ENCODE measurements at regions not wholly inside any gene's neighbourhood (a gene's known extent, or its start where the extent isn't known, plus 50 kb on each side); places are given as distances from the start of the nearest gene placed in this dataset.

- TF ChIP-seq ARID4B (CRISPR knock-in tag; IDR thresholded peaks at IDR 0.05; ENCODE audit: borderline replicate concordance), result no peak
- TF ChIP-seq ERG (CRISPR knock-in tag; IDR thresholded peaks at IDR 0.05), result no peak
- TF ChIP-seq GTF2I (CRISPR knock-in tag; conservative IDR thresholded peaks at IDR 0.05), result no peak
- TF ChIP-seq ZNF281 (CRISPR knock-in tag; IDR thresholded peaks at IDR 0.05), result no peak
- no peak for TF ChIP-seq CREB1 (CRISPR knock-in tag; IDR thresholded peaks at IDR 0.05)
- no peak for TF ChIP-seq ZSCAN18 (CRISPR knock-in tag; IDR thresholded peaks at IDR 0.05)
- no peak for TF ChIP-seq RELA (CRISPR knock-in tag; IDR thresholded peaks at IDR 0.05; ENCODE audit: borderline replicate concordance)
- no peak for TF ChIP-seq EMX1 (CRISPR knock-in tag; IDR thresholded peaks at IDR 0.05)
- no peak for TF ChIP-seq MLX (CRISPR knock-in tag; IDR thresholded peaks at IDR 0.05)
- TF ChIP-seq ZMAT4 (CRISPR knock-in tag; IDR thresholded peaks at IDR 0.05), result no peak
- TF ChIP-seq E2F4 (CRISPR knock-in tag; IDR thresholded peaks at IDR 0.05; ENCODE audit: borderline replicate concordance, low read depth), result no peak
- TF ChIP-seq TCF7 (CRISPR knock-in tag; IDR thresholded peaks at IDR 0.05; ENCODE audit: low read depth), result no peak
- TF ChIP-seq NFE2L1 (CRISPR knock-in tag; IDR thresholded peaks at IDR 0.05), result no peak
- no peak for TF ChIP-seq FOXP1 (CRISPR knock-in tag; IDR thresholded peaks at IDR 0.05; ENCODE audit: borderline replicate concordance)
These were observed 99.5 kb upstream of the BHLHE23 start (continued) for GRCh38 chr20:63106108-63106764.

All from WTC11 (cell line).